ENCODE measurements at regions not wholly inside any gene's neighbourhood (a gene's known extent, or its start where the extent isn't known, plus 50 kb on each side); places are given as distances from the start of the nearest gene placed in this dataset.
A peak's percentile ranks its signal among the peaks of the same experiment; 100 is the strongest.

DNA sequence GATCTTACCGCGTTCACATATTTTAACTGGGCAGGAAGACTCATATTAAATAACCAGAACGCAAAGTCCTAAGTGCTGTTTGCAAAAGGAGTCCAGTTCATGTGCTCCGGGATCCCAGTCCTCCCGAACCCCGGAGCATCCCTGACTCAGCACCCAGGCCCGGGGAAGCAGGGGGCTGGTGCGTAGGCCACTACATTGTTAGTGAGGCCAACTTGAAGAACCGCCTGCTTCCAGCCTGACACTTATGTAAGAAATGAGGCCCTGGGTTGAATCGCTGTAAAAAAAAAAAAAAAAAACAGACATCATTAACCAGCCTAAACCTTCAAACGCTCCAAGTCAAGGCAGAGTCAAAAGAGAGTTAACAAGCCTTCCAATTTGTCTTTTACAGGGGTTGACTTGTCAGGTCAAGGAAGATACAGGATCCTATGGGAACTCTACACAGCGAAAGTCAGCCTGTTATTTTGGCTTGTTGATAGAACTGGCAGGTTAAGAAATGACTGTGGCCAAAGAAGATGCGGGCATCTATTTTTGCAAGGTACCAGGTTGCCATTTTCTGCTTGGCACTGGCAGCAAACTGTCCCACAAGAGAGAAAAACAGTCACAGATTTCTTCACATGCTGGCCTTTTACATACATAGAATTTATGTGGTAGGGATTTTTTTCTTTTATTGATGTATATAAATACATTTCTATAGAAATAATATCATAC, 93.3 kb downstream of the ACTL7B start:
- H3K4me1 ChIP-seq (ENCODE audit: control insufficient read depth, insufficient read depth, low read length), result peaks cover 11% of the 10 kb centered on the region
- no peaks in the 10 kb centered on the region for H3K27me3 ChIP-seq (replicated peaks; ENCODE audit: control insufficient read depth, insufficient read depth, low read length)
- H3K36me3 ChIP-seq (ENCODE audit: control insufficient read depth, insufficient read depth, low read length, severe bottlenecking), result no peaks in the 10 kb centered on the region
- no peak overlapping the region for H3K9ac ChIP-seq (ENCODE audit: low read length)
- no peak for DNase-seq (ENCODE audit: low read depth)
- no peak overlapping the region for H3K4me3 ChIP-seq (ENCODE audit: low read length)
- no peaks in the 10 kb centered on the region for H3K9me3 ChIP-seq (ENCODE audit: control insufficient read depth, low read length)

GRCh38 chr9:108761655-108762347, 94.0 kb downstream of the ACTL7B start:
- Histone ChIP-seq H3K9ac (ENCODE audit: low read length) (peak overlapping the region; percentile 38), H3K27me3 (replicated peaks; ENCODE audit: control insufficient read depth, insufficient read depth, low read length) (no peaks in the 10 kb centered on the region), H3K4me3 (ENCODE audit: low read length) (no peak overlapping the region), H3K36me3 (ENCODE audit: control insufficient read depth, insufficient read depth, low read length, severe bottlenecking) (no peaks in the 10 kb centered on the region), H3K4me1 (ENCODE audit: control insufficient read depth, insufficient read depth, low read length) (peaks cover 11% of the 10 kb centered on the region), H3K9me3 (ENCODE audit: control insufficient read depth, low read length) (no peaks in the 10 kb centered on the region)
- DNase-seq (ENCODE audit: low read depth), result peak; percentile 81

GRCh38 chr9:108760841-108761240, 94.9 kb downstream of the ACTL7B start:
- Histone ChIP-seq H3K36me3 (ENCODE audit: control insufficient read depth, insufficient read depth, low read length, severe bottlenecking) (no peaks in the 10 kb centered on the region), H3K9ac (ENCODE audit: low read length) (no peak overlapping the region), H3K4me3 (ENCODE audit: low read length) (no peak overlapping the region), H3K27me3 (replicated peaks; ENCODE audit: control insufficient read depth, insufficient read depth, low read length) (no peaks in the 10 kb centered on the region), H3K9me3 (ENCODE audit: control insufficient read depth, low read length) (no peaks in the 10 kb centered on the region), H3K4me1 (ENCODE audit: control insufficient read depth, insufficient read depth, low read length) (peaks cover 11% of the 10 kb centered on the region)
- DNase-seq (ENCODE audit: low read depth), result no peak

DNA sequence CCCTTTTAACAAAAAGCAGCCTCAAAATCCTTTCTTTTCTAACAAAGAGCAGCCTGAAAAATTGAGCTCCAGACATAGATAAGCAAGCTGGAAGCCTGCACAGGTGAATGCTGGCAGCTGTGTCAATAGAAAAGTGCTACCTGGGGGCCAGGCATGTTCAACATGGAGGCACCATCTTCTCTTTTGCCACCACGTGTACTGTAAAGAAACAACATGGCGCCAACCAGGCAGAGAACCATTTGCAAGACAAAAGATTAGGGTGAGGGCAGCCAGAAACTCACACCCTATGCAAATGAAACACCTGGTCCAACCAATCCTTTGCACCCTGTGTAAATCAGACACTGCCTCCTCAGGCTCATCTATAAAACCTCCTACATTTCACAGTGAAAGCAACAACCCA, 96.0 kb downstream of the ACTL7B start:
- Histone ChIP-seq H3K4me1 (ENCODE audit: control insufficient read depth, insufficient read depth, low read length) (peaks cover 11% of the 10 kb centered on the region), H3K9ac (ENCODE audit: low read length) (no peak overlapping the region), H3K4me3 (ENCODE audit: low read length) (no peak overlapping the region), H3K36me3 (ENCODE audit: control insufficient read depth, insufficient read depth, low read length, severe bottlenecking) (no peaks in the 10 kb centered on the region), H3K9me3 (ENCODE audit: control insufficient read depth, low read length) (no peaks in the 10 kb centered on the region), H3K27me3 (replicated peaks; ENCODE audit: control insufficient read depth, insufficient read depth, low read length) (no peaks in the 10 kb centered on the region)
- DNase-seq (ENCODE audit: low read depth), result no peak

- no peak for DNase-seq (ENCODE audit: low read depth)
- H3K4me3 ChIP-seq (ENCODE audit: low read length), result no peak overlapping the region
- no peaks in the 10 kb centered on the region for H3K36me3 ChIP-seq (ENCODE audit: control insufficient read depth, insufficient read depth, low read length, severe bottlenecking)
- no peaks in the 10 kb centered on the region for H3K9me3 ChIP-seq (ENCODE audit: control insufficient read depth, low read length)
- peaks cover 11% of the 10 kb centered on the region for H3K4me1 ChIP-seq (ENCODE audit: control insufficient read depth, insufficient read depth, low read length)
- no peaks in the 10 kb centered on the region for H3K27me3 ChIP-seq (replicated peaks; ENCODE audit: control insufficient read depth, insufficient read depth, low read length)
- no peak overlapping the region for H3K9ac ChIP-seq (ENCODE audit: low read length)
Observed at GRCh38 chr9:108759399-108759798, 96.4 kb downstream of the ACTL7B start.

GRCh38 chr9:108756746-108757490, 98.9 kb downstream of the ACTL7B start:
- no peaks in the 10 kb centered on the region for H3K36me3 ChIP-seq (ENCODE audit: control insufficient read depth, insufficient read depth, low read length, severe bottlenecking)
- H3K4me1 ChIP-seq (ENCODE audit: control insufficient read depth, insufficient read depth, low read length), result peaks cover 11% of the 10 kb centered on the region
- H3K4me3 ChIP-seq (ENCODE audit: low read length), result no peak overlapping the region
- no peaks in the 10 kb centered on the region for H3K9me3 ChIP-seq (ENCODE audit: control insufficient read depth, low read length)
- H3K9ac ChIP-seq (ENCODE audit: low read length), result no peak overlapping the region
- no peak for DNase-seq (ENCODE audit: low read depth)
- no peaks in the 10 kb centered on the region for H3K27me3 ChIP-seq (replicated peaks; ENCODE audit: control insufficient read depth, insufficient read depth, low read length)

DNA sequence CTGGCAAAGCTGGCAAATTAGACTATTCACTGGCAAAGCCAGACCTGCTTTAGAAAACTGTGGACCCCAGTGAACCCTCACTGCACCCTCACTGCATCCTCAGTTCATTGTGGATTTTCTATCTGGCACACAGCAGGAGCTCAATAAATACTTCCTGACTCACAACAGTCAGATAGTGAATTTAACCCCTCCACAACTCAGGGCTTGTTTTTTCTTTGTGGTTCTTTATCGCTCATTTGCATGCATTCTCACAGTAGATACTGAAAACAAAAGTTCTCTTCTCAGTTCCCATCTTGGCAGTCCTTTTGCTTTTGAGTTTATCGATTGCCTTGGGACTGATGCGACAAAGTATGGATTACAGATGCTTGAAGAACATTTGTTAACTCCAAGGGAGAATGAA, 99.8 kb downstream of the ACTL7B start:
- Histone ChIP-seq H3K4me3 (ENCODE audit: low read length) (no peak overlapping the region), H3K4me1 (ENCODE audit: control insufficient read depth, insufficient read depth, low read length) (peaks cover 4% of the 10 kb centered on the region), H3K9ac (ENCODE audit: low read length) (no peak overlapping the region), H3K27me3 (replicated peaks; ENCODE audit: control insufficient read depth, insufficient read depth, low read length) (no peaks in the 10 kb centered on the region), H3K9me3 (ENCODE audit: control insufficient read depth, low read length) (no peaks in the 10 kb centered on the region), H3K36me3 (ENCODE audit: control insufficient read depth, insufficient read depth, low read length, severe bottlenecking) (no peaks in the 10 kb centered on the region)
- no peak for DNase-seq (ENCODE audit: low read depth)

- Histone ChIP-seq H3K9ac (ENCODE audit: low read length) (no peak overlapping the region), H3K27me3 (replicated peaks; ENCODE audit: control insufficient read depth, insufficient read depth, low read length) (no peaks in the 10 kb centered on the region), H3K36me3 (ENCODE audit: control insufficient read depth, insufficient read depth, low read length, severe bottlenecking) (no peaks in the 10 kb centered on the region), H3K4me3 (ENCODE audit: low read length) (no peak overlapping the region), H3K9me3 (ENCODE audit: control insufficient read depth, low read length) (no peaks in the 10 kb centered on the region), H3K4me1 (ENCODE audit: control insufficient read depth, insufficient read depth, low read length) (no peaks in the 10 kb centered on the region)
- no peak for DNase-seq (ENCODE audit: low read depth)
Observed at GRCh38 chr9:108751369-108751768, 104.4 kb downstream of the ACTL7B start.

DNA sequence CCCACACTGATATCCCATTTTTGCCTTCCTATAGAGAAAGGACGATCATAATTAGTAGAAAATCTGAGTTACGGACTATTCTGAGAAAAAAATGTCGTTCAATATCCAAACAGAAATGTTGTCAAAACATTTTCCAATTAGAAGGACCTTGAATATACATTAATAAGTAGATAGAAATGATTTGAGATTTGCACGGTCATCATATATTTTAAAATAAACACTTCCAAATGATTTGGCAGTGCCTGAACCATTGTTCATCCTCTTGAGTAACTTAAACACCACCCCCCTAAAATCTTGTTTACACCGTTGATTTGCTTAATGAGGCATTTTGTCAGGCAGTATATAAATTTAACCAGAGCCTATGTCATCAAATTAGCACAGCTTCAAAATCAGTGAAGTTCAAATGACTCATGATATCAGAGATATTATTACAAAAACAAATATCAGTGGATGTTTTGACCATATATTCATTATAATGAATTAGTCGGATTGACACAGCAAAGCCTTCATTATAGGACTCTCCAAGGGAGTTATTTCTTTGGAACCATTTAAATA, 105.0 kb downstream of the ACTL7B start:
- no peak for DNase-seq (ENCODE audit: low read depth)
- H3K9me3 ChIP-seq (ENCODE audit: control insufficient read depth, low read length), result no peaks in the 10 kb centered on the region
- H3K9ac ChIP-seq (ENCODE audit: low read length), result no peak overlapping the region
- no peaks in the 10 kb centered on the region for H3K4me1 ChIP-seq (ENCODE audit: control insufficient read depth, insufficient read depth, low read length)
- no peak overlapping the region for H3K4me3 ChIP-seq (ENCODE audit: low read length)
- no peaks in the 10 kb centered on the region for H3K27me3 ChIP-seq (replicated peaks; ENCODE audit: control insufficient read depth, insufficient read depth, low read length)
- H3K36me3 ChIP-seq (ENCODE audit: control insufficient read depth, insufficient read depth, low read length, severe bottlenecking), result no peaks in the 10 kb centered on the region

DNA sequence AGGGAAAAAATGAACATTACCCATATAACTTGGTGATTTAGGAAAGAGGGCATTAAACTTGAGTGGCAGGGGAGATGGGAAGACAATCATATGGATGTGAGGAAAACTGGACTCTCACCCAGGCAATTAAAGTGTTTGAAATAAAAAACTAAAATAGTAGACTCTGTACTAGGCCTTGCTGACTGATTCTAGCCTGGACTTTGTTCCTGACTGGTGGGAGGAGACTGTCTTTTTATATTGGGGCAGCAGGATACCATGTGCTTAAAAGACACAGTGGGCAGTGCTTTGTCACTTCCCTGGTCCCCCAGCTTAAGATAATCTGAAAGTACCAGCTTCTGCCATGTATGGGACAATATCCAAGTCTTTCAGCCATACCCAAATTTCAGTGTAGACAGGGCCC, 107.0 kb downstream of the ACTL7B start:
- peaks cover 4% of the 10 kb centered on the region for H3K4me1 ChIP-seq (ENCODE audit: control insufficient read depth, insufficient read depth, low read length)
- H3K9me3 ChIP-seq (ENCODE audit: control insufficient read depth, low read length), result no peaks in the 10 kb centered on the region
- H3K27me3 ChIP-seq (replicated peaks; ENCODE audit: control insufficient read depth, insufficient read depth, low read length), result no peaks in the 10 kb centered on the region
- DNase-seq (ENCODE audit: low read depth), result no peak
- no peak overlapping the region for H3K9ac ChIP-seq (ENCODE audit: low read length)
- no peaks in the 10 kb centered on the region for H3K36me3 ChIP-seq (ENCODE audit: control insufficient read depth, insufficient read depth, low read length, severe bottlenecking)
- no peak overlapping the region for H3K4me3 ChIP-seq (ENCODE audit: low read length)

- H3K9ac ChIP-seq (ENCODE audit: low read length), result no peak overlapping the region
- H3K9me3 ChIP-seq (ENCODE audit: control insufficient read depth, low read length), result no peaks in the 10 kb centered on the region
- H3K36me3 ChIP-seq (ENCODE audit: control insufficient read depth, insufficient read depth, low read length, severe bottlenecking), result no peaks in the 10 kb centered on the region
- no peaks in the 10 kb centered on the region for H3K27me3 ChIP-seq (replicated peaks; ENCODE audit: control insufficient read depth, insufficient read depth, low read length)
- DNase-seq (ENCODE audit: low read depth), result peak; percentile 47
- no peak overlapping the region for H3K4me3 ChIP-seq (ENCODE audit: low read length)
- peaks cover 4% of the 10 kb centered on the region for H3K4me1 ChIP-seq (ENCODE audit: control insufficient read depth, insufficient read depth, low read length)
Observed at GRCh38 chr9:108746864-108747263, 108.9 kb downstream of the ACTL7B start.
